Aorta (tissue), 5 donors: ENCODE measurements at regions not wholly inside any gene's neighbourhood (a gene's known extent, or its start where the extent isn't known, plus 50 kb on each side); places are given as distances from the start of the nearest gene placed in this dataset.

Experiments
- ATAC-seq: fragments of 200-7000 bp; cut with Tn5 transposase; one replicate; pipeline ENCODE4 v1.9.1; 2022; ENCODE audit warnings: moderate library complexity; ENCODE audit not compliant: low FRiP score
- DNase-seq, 2 donors: peaks; one replicate each; pipeline ENCODE4 v3.0.0-alpha.2; 2020
- H3K27ac ChIP-seq, 2 donors: one replicate each; pipeline ENCODE4 v1.5.1; 2013; ENCODE audit warnings: low read length in 2 of 2, mild to moderate bottlenecking in 2 of 2, moderate library complexity in 2 of 2, control low read depth in 1 of 2, inconsistent platforms in 1 of 2, low read depth in 1 of 2
- H3K27me3 ChIP-seq, 2 donors: one replicate each; pipeline ENCODE4 v1.6.1; 2013; ENCODE audit warnings: control low read depth in 1 of 2, low read length in 1 of 2, mild to moderate bottlenecking in 1 of 2, moderate library complexity in 1 of 2; ENCODE audit not compliant: insufficient read depth in 2 of 2, control insufficient read depth in 1 of 2
- H3K36me3 ChIP-seq, 2 donors: one replicate each; pipeline ENCODE4 v1.6.1; 2013; ENCODE audit warnings: control low read depth in 1 of 2, low read length in 1 of 2, mild to moderate bottlenecking in 1 of 2; ENCODE audit not compliant: insufficient read depth in 2 of 2, control insufficient read depth in 1 of 2
- H3K4me1 ChIP-seq, 2 donors: one replicate each; pipeline ENCODE4 v1.6.1; 2013; ENCODE audit warnings: low read length in 2 of 2, control low read depth in 1 of 2, mild to moderate bottlenecking in 1 of 2, moderate library complexity in 1 of 2; ENCODE audit not compliant: insufficient read depth in 2 of 2, control insufficient read depth in 1 of 2
- H3K4me3 ChIP-seq, 2 donors: one replicate each; pipeline ENCODE4 v1.5.1; 2013; ENCODE audit warnings: low read length in 2 of 2, control low read depth in 1 of 2, mild to moderate bottlenecking in 1 of 2
- H3K9me3 ChIP-seq: one replicate; pipeline ENCODE4 v1.6.1; 2013; ENCODE audit warnings: mild to moderate bottlenecking, low read length; ENCODE audit not compliant: control insufficient read depth
- WGBS, 2 donors: extraction: QIAGEN DNeasy Blood & Tissue Kit; methylation state at CpG; one replicate each; pipeline ENCODE4 v1.1.7; 2013; 5-methylcytosine and 5-hydroxymethylcytosine counted together
- intact Hi-C, 2 donors: fragments of 100-400 bp; cut with DNase I; formaldehyde crosslinking; loops; one replicate each; pipeline versions ENCODE4 v1.14.2 to v1.15.0; 2022
- donor health status: healthy with polysubstance abuse.
- donor health status: Bipolar disorder and iron deficiency.
- donor health status: DM: no; HTN: no; CAD: no.
- donor health status: DM: no; HTN: no; CAD: no.
- donor health status: DM: yes; HTN: yes; CAD: no.

GRCh38 chr21:41043014-41043413, 124.9 kb upstream of the BACE2 start:
- no peak for ATAC-seq
- H3K4me1 ChIP-seq = no peaks in the 10 kb centered on the region
- H3K4me3 ChIP-seq = no peak overlapping the region
- WGBS, 2 donors = 73 to 75% methylated on average over 2 of the region's 2 CpGs
- H3K9me3 ChIP-seq = peaks cover 1% of the 10 kb centered on the region
- intact Hi-C loops = no loop called here
- no peak overlapping the region for H3K27ac ChIP-seq
- H3K36me3 ChIP-seq = no peaks in the 10 kb centered on the region
- DNase-seq = no peak
- peaks cover 1 to 5% of the 10 kb centered on the region in 2 donors for H3K27me3 ChIP-seq

DNA sequence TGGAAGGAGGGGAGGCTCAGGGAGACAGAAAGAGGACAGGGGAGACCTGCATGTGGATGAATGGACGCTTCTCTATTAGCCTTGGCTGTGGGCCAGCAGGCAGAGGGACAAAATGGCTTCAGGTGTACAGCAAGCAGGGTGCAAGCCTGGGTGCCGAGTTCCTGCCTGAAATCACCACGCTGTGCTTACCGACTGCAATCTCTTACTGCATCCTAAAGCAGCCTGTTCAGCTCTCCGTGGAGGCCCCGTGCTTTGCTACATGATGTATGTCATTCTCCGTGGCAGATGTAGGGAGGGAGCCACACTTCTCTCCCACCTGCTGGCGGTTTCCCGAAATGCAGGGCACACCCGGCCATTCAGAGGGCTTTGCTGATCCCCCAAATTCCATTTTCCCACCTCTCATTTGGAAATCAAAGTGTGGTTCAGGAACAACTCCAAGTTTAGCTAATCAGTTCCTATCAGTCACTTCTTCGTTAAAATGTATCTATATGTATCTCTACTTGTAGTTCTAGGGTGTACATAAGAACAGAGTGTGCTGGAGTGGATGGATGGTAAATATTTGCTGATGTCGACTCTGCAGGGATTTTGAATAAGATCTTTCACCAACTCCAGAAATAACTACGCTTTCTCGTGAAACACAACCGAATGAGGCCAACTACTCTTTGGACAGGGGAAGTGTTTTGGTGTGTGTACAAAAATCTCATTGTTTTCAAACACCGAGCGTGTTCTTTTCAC, 122.3 kb upstream of the BACE2 start:
- H3K4me1 ChIP-seq = no peaks in the 10 kb centered on the region
- no peak for DNase-seq
- intact Hi-C loops = no loop called here
- peaks cover 0 to 5% of the 10 kb centered on the region in 2 donors for H3K27me3 ChIP-seq
- H3K27ac ChIP-seq = no peak overlapping the region
- no peaks in the 10 kb centered on the region for H3K9me3 ChIP-seq
- H3K36me3 ChIP-seq = no peaks in the 10 kb centered on the region
- WGBS, 2 donors = 29 to 31% methylated on average over 17 of the region's 17 CpGs
- no peak overlapping the region for H3K4me3 ChIP-seq
- no peak for ATAC-seq

GRCh38 chr21:41048145-41048544, 119.8 kb upstream of the BACE2 start:
- H3K27me3 ChIP-seq = no peaks in the 10 kb centered on the region
- no peak for ATAC-seq
- intact Hi-C loops = no loop called here
- H3K4me1 ChIP-seq = no peaks in the 10 kb centered on the region
- no peak overlapping the region for H3K27ac ChIP-seq
- WGBS, 2 donors = 18 to 26% methylated on average over 1 of the region's 1 CpG
- H3K4me3 ChIP-seq = no peak overlapping the region
- H3K9me3 ChIP-seq = no peaks in the 10 kb centered on the region
- no peaks in the 10 kb centered on the region for H3K36me3 ChIP-seq
- no peak for DNase-seq

GRCh38 chr21:41048623-41049022, 119.3 kb upstream of the BACE2 start:
- H3K27me3 ChIP-seq = no peaks in the 10 kb centered on the region
- ATAC-seq (no peak), DNase-seq (no peak)
- no peaks in the 10 kb centered on the region for H3K9me3 ChIP-seq
- H3K4me3 ChIP-seq = no peak overlapping the region
- no peak overlapping the region for H3K27ac ChIP-seq
- H3K4me1 ChIP-seq = no peaks in the 10 kb centered on the region
- WGBS, 2 donors = 71 to 74% methylated on average over 5 of the region's 5 CpGs
- H3K36me3 ChIP-seq = no peaks in the 10 kb centered on the region
- intact Hi-C loops = no loop called here

DNA sequence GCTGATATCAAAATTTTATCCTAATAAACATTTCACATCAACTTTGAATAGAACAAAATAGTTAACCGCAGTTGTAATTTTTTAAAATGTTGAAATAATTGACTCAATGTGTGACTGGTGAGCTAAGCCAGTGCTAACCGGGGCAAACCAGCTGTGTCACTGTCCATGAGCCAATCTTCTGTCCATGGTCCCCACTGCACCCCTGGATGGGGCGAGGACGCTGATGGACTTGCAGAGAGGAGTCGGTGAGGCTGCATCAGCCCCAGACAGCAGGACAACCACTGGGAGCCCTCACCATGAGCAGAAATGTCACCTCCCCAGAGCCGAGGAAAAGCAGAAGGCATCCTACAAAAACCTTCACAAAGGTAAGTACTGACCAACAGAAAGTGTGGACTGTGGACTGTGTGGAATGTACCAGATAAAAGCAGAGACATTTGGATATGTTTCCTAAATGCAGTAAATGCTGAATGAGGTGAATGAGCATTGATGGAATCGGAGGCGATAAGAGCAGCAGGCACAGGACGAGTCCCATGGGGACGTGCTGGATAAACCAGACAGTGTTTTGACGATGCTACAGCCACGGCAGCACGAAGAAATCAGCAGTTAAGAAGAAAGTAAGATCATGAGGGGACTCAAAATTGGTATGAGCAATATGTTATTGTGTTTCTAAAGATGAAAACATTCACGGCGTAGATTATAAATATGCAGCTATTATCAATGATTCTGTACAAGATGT, 115.0 kb upstream of the BACE2 start:
- no peak for DNase-seq
- intact Hi-C loops = no loop called here
- WGBS, 2 donors = 72 to 74% methylated on average over 15 of the region's 15 CpGs

DNA sequence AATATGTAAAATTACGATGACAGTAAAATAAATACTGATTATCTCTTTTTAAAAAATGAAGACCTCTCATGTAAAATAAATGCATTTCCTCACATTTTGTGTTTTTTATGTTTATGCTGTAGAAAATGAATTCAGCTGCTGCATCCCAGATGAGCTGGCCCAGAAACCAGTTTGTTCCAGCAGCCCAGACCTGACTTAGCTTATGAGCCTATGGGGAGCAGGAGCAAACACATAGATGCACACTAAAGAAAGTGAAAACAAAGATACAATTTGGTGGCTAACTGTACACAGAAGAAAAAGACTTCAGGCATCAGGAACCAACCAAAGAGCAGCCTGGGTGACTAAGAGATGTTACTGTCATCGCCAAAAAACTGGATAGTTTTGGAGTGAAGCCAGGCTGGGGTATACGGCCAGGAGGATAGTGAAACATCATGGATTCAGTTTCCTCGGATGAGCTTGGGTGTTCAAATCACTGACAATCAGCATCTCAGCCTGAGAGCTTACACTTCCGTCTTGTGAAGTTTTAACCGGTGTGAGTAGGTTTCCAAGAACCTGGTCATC, 113.9 kb upstream of the BACE2 start:
- peaks cover 1% of the 10 kb centered on the region for H3K9me3 ChIP-seq
- no peak overlapping the region for H3K4me3 ChIP-seq
- H3K27me3 ChIP-seq = no peaks in the 10 kb centered on the region
- no peak overlapping the region for H3K27ac ChIP-seq
- no peaks in the 10 kb centered on the region for H3K36me3 ChIP-seq
- intact Hi-C loops = no loop called here
- 72 to 73% methylated on average over 6 of the region's 6 CpGs for WGBS, 2 donors
- H3K4me1 ChIP-seq = no peaks in the 10 kb centered on the region
- DNase-seq (no peak), ATAC-seq (no peak)

More for the DNA sequence above, 115.0 kb upstream of the BACE2 start:
- Histone ChIP-seq H3K36me3 (no peaks in the 10 kb centered on the region), H3K27me3 (no peaks in the 10 kb centered on the region), H3K27ac (no peak overlapping the region), H3K4me1 (no peaks in the 10 kb centered on the region), H3K4me3 (no peak overlapping the region), H3K9me3 (no peaks in the 10 kb centered on the region)
- no peak for ATAC-seq

- intact Hi-C loops = no loop called here
- DNase-seq = no peak
- Histone ChIP-seq H3K36me3 (no peaks in the 10 kb centered on the region), H3K9me3 (peaks cover 1% of the 10 kb centered on the region), H3K27ac (no peak overlapping the region), H3K4me1 (no peaks in the 10 kb centered on the region), H3K27me3 (no peaks in the 10 kb centered on the region), H3K4me3 (no peak overlapping the region)
- no peak for ATAC-seq
- 56 to 59% methylated on average over 8 of the region's 8 CpGs for WGBS, 2 donors
Measured at GRCh38 chr21:41055266-41055665, 112.7 kb upstream of the BACE2 start.

DNA sequence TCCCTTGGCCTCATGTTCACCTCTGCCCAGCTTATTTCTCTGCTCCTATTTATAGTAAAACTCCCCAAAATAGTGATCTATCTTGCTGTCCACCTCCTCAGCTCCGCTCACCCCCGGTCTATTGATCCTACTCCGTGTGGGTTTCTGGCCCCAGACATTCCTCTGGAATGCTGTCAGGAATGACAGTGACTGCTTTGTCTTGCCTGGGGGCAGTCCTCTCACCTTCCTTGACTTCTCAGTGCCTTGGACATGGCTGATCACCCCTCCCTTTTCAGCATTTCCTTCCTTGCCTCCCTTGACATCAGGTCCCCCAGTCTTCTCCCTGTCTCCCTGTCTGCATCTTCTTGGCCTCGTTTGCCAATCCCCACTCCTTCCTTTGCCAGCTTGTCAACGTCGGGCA, 108.1 kb upstream of the BACE2 start:
- no peak overlapping the region for H3K4me3 ChIP-seq
- no peaks in the 10 kb centered on the region for H3K27me3 ChIP-seq
- H3K27ac ChIP-seq = no peak overlapping the region
- H3K9me3 ChIP-seq = peaks cover 1% of the 10 kb centered on the region
- no peak for ATAC-seq
- intact Hi-C loops = no loop called here
- H3K4me1 ChIP-seq = no peaks in the 10 kb centered on the region
- DNase-seq = no peak
- WGBS, 2 donors = 37 to 42% methylated on average over 6 of the region's 6 CpGs
- H3K36me3 ChIP-seq = no peaks in the 10 kb centered on the region

- intact Hi-C loops = no loop called here
- Histone ChIP-seq H3K27ac (no peak overlapping the region), H3K9me3 (peaks cover 1% of the 10 kb centered on the region), H3K27me3 (peaks cover 0 to 2% of the 10 kb centered on the region in 2 donors), H3K4me3 (no peak overlapping the region), H3K36me3 (no peaks in the 10 kb centered on the region), H3K4me1 (no peaks in the 10 kb centered on the region)
- DNase-seq = no peak
- no peak for ATAC-seq
- WGBS, 2 donors = 85 to 86% methylated on average over 7 of the region's 7 CpGs
Measured at GRCh38 chr21:41061701-41062100, 106.3 kb upstream of the BACE2 start.
